Activated B cell treated with CpG ODN at 0.5 μM for 24 hours (primary cell): ENCODE measurements at regions not wholly inside any gene's neighbourhood (a gene's known extent, or its start where the extent isn't known, plus 50 kb on each side); places are given as distances from the start of the nearest gene placed in this dataset.

ENCODE experiments used
- ATAC-seq: fragments of 200-7000 bp; cut with Tn5 transposase; one replicate; pipeline ENCODE4 v1.10.0; 2021; ENCODE audit warnings: low read depth, mild to moderate bottlenecking, moderate library complexity
- CTCF ChIA-PET: fragments of 350-600 bp; sonication (Branson Sonifier 250); formaldehyde crosslinking; loops from one replicate; lab custom pipeline; 2021; ENCODE audit warnings: antibody characterized with exemption; lab: Charles Lee
- POLR2A ChIA-PET: fragments of 350-600 bp; sonication (Branson Sonifier 250); formaldehyde crosslinking; loops from one replicate; lab custom pipeline; 2021; ENCODE audit warnings: antibody characterized with exemption; lab: Charles Lee
- DNase-seq: peaks from one replicate; pipeline ENCODE4 v3.0.0; 2022
- H3K27ac Mint-ChIP-seq: one replicate; pipeline ENCODE4 v1.8.0; 2020; ENCODE audit warnings: mixed read lengths
- H3K27me3 Mint-ChIP-seq: one replicate; pipeline ENCODE4 v1.8.0; 2021; ENCODE audit warnings: mixed read lengths
- H3K36me3 Mint-ChIP-seq: one replicate; pipeline ENCODE4 v1.8.0; 2021; ENCODE audit warnings: low read depth, mixed read lengths
- H3K4me1 Mint-ChIP-seq: one replicate; pipeline ENCODE4 v1.8.0; 2021; ENCODE audit warnings: mixed read lengths
- H3K4me3 Mint-ChIP-seq: one replicate; pipeline ENCODE4 v1.8.0; 2020; ENCODE audit warnings: mild to moderate bottlenecking, mixed read lengths
- H3K9me3 Mint-ChIP-seq: one replicate; pipeline ENCODE4 v1.8.0; 2020; ENCODE audit warnings: mixed read lengths
- CTCF ChIP-seq: fragments of 200-600 bp; IDR thresholded peaks from one replicate; pipeline ENCODE4 v1.8.0; 2022; ENCODE audit warnings: antibody characterized with exemption, mild to moderate bottlenecking
- intact Hi-C: fragments of 100-400 bp; cut with micrococcal nuclease; formaldehyde crosslinking; loops from one replicate; pipeline ENCODE4 v1.15.1; 2024

DNA sequence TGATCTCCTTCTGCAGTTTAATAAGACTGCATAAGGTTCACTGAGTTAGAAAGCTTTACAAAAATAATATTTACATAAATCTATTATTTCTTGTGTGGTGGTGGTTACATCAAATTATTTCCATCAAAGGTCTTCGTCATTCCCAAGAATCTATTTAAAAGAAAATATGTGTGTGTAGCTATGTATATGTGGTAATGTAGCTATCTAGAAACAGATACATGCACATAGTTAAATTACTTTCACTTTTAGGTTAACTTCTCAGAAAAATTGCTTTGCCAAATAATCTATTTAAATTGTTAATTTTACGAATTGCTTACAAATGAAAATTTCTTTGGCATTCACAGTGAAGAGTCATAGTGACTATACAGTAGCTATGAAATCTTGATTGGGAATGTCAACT, 633.2 kb downstream of the DMRTA1 start:
- no peaks in the 10 kb centered on the region for H3K4me1 Mint-ChIP-seq
- H3K27ac Mint-ChIP-seq: no peak overlapping the region
- CTCF ChIA-PET: no interaction called here
- no peak for TF ChIP-seq CTCF
- H3K36me3 Mint-ChIP-seq: no peaks in the 10 kb centered on the region
- intact Hi-C loops: loop anchor here (1.0 kb wide), 1 partner anchor 8 kb away; no protein-coding TSS in a partner anchor
- ATAC-seq: no peak
- no peak overlapping the region for H3K4me3 Mint-ChIP-seq
- POLR2A ChIA-PET: no interaction called here
- DNase-seq: no peak
- peaks cover 7% of the 10 kb centered on the region for H3K9me3 Mint-ChIP-seq
- H3K27me3 Mint-ChIP-seq: no peaks in the 10 kb centered on the region

GRCh38 chr9:23081377-23081776, 634.8 kb downstream of the DMRTA1 start:
- Mint-ChIP-seq H3K27me3 (no peaks in the 10 kb centered on the region), H3K27ac (no peak overlapping the region), H3K9me3 (peaks cover 7% of the 10 kb centered on the region), H3K4me3 (no peak overlapping the region), H3K4me1 (no peaks in the 10 kb centered on the region), H3K36me3 (no peaks in the 10 kb centered on the region)
- no peak for DNase-seq
- TF ChIP-seq CTCF: no peak
- intact Hi-C loops: no loop called here
- ChIA-PET POLR2A (no interaction called here), CTCF (no interaction called here)
- no peak for ATAC-seq

GRCh38 chr9:23088932-23089364, 642.3 kb downstream of the DMRTA1 start:
- no peak overlapping the region for H3K4me3 Mint-ChIP-seq
- no peaks in the 10 kb centered on the region for H3K4me1 Mint-ChIP-seq
- intact Hi-C loops: no loop called here
- CTCF ChIA-PET: no interaction called here
- DNase-seq (no peak), ATAC-seq (no peak)
- peaks cover 9% of the 10 kb centered on the region for H3K9me3 Mint-ChIP-seq
- no peak overlapping the region for H3K27ac Mint-ChIP-seq
- no peak for TF ChIP-seq CTCF
- H3K27me3 Mint-ChIP-seq: no peaks in the 10 kb centered on the region
- POLR2A ChIA-PET: no interaction called here
- no peaks in the 10 kb centered on the region for H3K36me3 Mint-ChIP-seq

- ChIA-PET POLR2A (no interaction called here), CTCF (no interaction called here)
- Mint-ChIP-seq H3K4me3 (no peak overlapping the region), H3K9me3 (peaks cover 6% of the 10 kb centered on the region), H3K27me3 (no peaks in the 10 kb centered on the region), H3K36me3 (no peaks in the 10 kb centered on the region), H3K4me1 (no peaks in the 10 kb centered on the region), H3K27ac (no peak overlapping the region)
- DNase-seq (no peak), ATAC-seq (no peak)
- intact Hi-C loops: no loop called here
- TF ChIP-seq CTCF: no peak
Measured at GRCh38 chr9:23117616-23118015, 671.0 kb downstream of the DMRTA1 start.

DNA sequence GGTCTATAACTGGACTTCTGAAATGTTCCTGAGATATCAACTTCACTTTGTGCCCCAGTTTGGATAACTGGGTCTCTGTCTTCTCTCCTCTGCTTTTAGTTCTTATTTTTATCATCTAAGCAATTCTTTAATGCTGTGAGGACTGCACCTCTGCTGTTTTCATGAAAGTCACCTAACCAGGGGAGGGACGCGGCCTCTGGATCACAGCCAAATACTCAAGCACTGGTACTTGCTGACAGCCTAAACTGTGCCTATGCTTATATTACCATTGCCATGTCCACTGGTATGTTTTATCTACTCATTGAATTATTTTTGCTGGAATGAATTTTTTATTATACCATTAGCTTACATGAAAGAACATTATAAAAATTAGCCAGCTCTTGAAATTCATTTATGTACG, 674.0 kb downstream of the DMRTA1 start:
- ChIA-PET POLR2A (no interaction called here), CTCF (no interaction called here)
- intact Hi-C loops: no loop called here
- H3K27me3 Mint-ChIP-seq: no peaks in the 10 kb centered on the region
- ATAC-seq: no peak
- DNase-seq: no peak
- no peak for TF ChIP-seq CTCF
- no peaks in the 10 kb centered on the region for H3K4me1 Mint-ChIP-seq
- H3K27ac Mint-ChIP-seq: no peak overlapping the region
- peaks cover 6% of the 10 kb centered on the region for H3K9me3 Mint-ChIP-seq
- H3K36me3 Mint-ChIP-seq: no peaks in the 10 kb centered on the region
- H3K4me3 Mint-ChIP-seq: no peak overlapping the region
